Activated CD8-positive, alpha-beta T cell treated with anti-CD3 and anti-CD28 coated beads for 36 hours (primary cell): ENCODE measurements at regions not wholly inside any gene's neighbourhood (a gene's known extent, or its start where the extent isn't known, plus 50 kb on each side); places are given as distances from the start of the nearest gene placed in this dataset.

ENCODE experiments used
- ATAC-seq: fragments of 200-7000 bp; cut with Tn5 transposase; one replicate; pipeline ENCODE4 v1.10.0; 2021; ENCODE audit warnings: mild to moderate bottlenecking, moderate library complexity
- CTCF ChIA-PET: fragments of 350-600 bp; sonication (Branson Sonifier 250); formaldehyde crosslinking; loops from one replicate; lab custom pipeline; 2021; ENCODE audit warnings: antibody characterized with exemption; lab: Charles Lee
- POLR2A ChIA-PET: fragments of 350-600 bp; sonication (Branson Sonifier 250); formaldehyde crosslinking; loops from one replicate; lab custom pipeline; 2021; ENCODE audit warnings: antibody characterized with exemption; lab: Charles Lee
- DNase-seq: peaks from one replicate; pipeline ENCODE4 v3.0.0-alpha.2; 2020
- H3K27ac Mint-ChIP-seq: one replicate; pipeline ENCODE4 v1.8.0; 2021; ENCODE audit warnings: mild to moderate bottlenecking, mixed read lengths
- H3K27me3 Mint-ChIP-seq: one replicate; pipeline ENCODE4 v1.8.0; 2021; ENCODE audit warnings: mixed read lengths
- H3K36me3 Mint-ChIP-seq: one replicate; pipeline ENCODE4 v1.8.0; 2021; ENCODE audit warnings: low read depth, mixed read lengths
- H3K4me1 Mint-ChIP-seq: one replicate; pipeline ENCODE4 v1.8.0; 2021; ENCODE audit warnings: low read depth, mixed read lengths
- H3K4me3 Mint-ChIP-seq: one replicate; pipeline ENCODE4 v1.8.0; 2021; ENCODE audit warnings: mild to moderate bottlenecking, moderate library complexity, mixed read lengths
- H3K9me3 Mint-ChIP-seq: one replicate; pipeline ENCODE4 v1.8.0; 2021; ENCODE audit warnings: mixed read lengths
- intact Hi-C: fragments of 100-400 bp; cut with micrococcal nuclease; formaldehyde crosslinking; loops from one replicate; pipeline ENCODE4 v1.10.0; 2022
- TF ChIP-seq, protein P1 (sequence below): fragments of 200-600 bp; IDR thresholded peaks from one replicate; pipeline ENCODE4 v1.8.0; 2022; ENCODE audit warnings: antibody characterized with exemption, mild to moderate bottlenecking

GRCh38 chr6:105981002-105981887 is 104.9 kb upstream of the PRDM1 start:
- peak; percentile 45 for DNase-seq
- TF ChIP-seq, protein P1, sequence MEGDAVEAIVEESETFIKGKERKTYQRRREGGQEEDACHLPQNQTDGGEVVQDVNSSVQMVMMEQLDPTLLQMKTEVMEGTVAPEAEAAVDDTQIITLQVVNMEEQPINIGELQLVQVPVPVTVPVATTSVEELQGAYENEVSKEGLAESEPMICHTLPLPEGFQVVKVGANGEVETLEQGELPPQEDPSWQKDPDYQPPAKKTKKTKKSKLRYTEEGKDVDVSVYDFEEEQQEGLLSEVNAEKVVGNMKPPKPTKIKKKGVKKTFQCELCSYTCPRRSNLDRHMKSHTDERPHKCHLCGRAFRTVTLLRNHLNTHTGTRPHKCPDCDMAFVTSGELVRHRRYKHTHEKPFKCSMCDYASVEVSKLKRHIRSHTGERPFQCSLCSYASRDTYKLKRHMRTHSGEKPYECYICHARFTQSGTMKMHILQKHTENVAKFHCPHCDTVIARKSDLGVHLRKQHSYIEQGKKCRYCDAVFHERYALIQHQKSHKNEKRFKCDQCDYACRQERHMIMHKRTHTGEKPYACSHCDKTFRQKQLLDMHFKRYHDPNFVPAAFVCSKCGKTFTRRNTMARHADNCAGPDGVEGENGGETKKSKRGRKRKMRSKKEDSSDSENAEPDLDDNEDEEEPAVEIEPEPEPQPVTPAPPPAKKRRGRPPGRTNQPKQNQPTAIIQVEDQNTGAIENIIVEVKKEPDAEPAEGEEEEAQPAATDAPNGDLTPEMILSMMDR: no peak
- POLR2A ChIA-PET: interaction anchor here (0.6 to 3.3 kb wide), 6 partner anchors 11 to 118 kb away, joined by 3 to 31 read pairs (median 4); no protein-coding TSS in a partner anchor
- Mint-ChIP-seq H3K9me3 (no peaks in the 10 kb centered on the region), H3K36me3 (peaks cover 2% of the 10 kb centered on the region), H3K4me1 (peaks cover 38% of the 10 kb centered on the region), H3K27me3 (peaks cover 57% of the 10 kb centered on the region), H3K27ac (peak overlapping the region; percentile 67), H3K4me3 (peak overlapping the region; percentile 66)
- ATAC-seq: peak; percentile 47
- intact Hi-C loops: no loop called here
- CTCF ChIA-PET: interaction anchor here (1.3 to 3.0 kb wide), 2 partner anchors 12 to 112 kb away, joined by 5 to 15 read pairs; no protein-coding TSS in a partner anchor

GRCh38 chr6:105978974-105979373 is 107.2 kb upstream of the PRDM1 start:
- Mint-ChIP-seq H3K36me3 (peaks cover 2% of the 10 kb centered on the region), H3K27ac (no peak overlapping the region), H3K4me1 (peaks cover 35% of the 10 kb centered on the region), H3K27me3 (peaks cover 41% of the 10 kb centered on the region), H3K9me3 (no peaks in the 10 kb centered on the region), H3K4me3 (no peak overlapping the region)
- CTCF ChIA-PET: interaction anchor here (0.7 kb wide), 2 partner anchors 15 to 244 kb away, joined by 3 read pairs; no protein-coding TSS in a partner anchor
- POLR2A ChIA-PET: no interaction called here
- intact Hi-C loops: no loop called here
- ATAC-seq (no peak), DNase-seq (no peak)
- TF ChIP-seq, protein P1: no peak

- TF ChIP-seq, protein P1: no peak
- peaks cover 4% of the 10 kb centered on the region for H3K36me3 Mint-ChIP-seq
- peaks cover 6% of the 10 kb centered on the region for H3K9me3 Mint-ChIP-seq
- intact Hi-C loops: no loop called here
- peaks cover 29% of the 10 kb centered on the region for H3K4me1 Mint-ChIP-seq
- no peak overlapping the region for H3K27ac Mint-ChIP-seq
- no peak overlapping the region for H3K4me3 Mint-ChIP-seq
- ATAC-seq (no peak), DNase-seq (no peak)
- H3K27me3 Mint-ChIP-seq: peaks cover 33% of the 10 kb centered on the region
- POLR2A ChIA-PET: no interaction called here
- CTCF ChIA-PET: interaction anchor here (0.7 kb wide), 1 partner anchor 14 kb away, joined by 3 read pairs; no protein-coding TSS in a partner anchor
These were observed 108.1 kb upstream of the PRDM1 start for GRCh38 chr6:105977934-105978504.

DNA sequence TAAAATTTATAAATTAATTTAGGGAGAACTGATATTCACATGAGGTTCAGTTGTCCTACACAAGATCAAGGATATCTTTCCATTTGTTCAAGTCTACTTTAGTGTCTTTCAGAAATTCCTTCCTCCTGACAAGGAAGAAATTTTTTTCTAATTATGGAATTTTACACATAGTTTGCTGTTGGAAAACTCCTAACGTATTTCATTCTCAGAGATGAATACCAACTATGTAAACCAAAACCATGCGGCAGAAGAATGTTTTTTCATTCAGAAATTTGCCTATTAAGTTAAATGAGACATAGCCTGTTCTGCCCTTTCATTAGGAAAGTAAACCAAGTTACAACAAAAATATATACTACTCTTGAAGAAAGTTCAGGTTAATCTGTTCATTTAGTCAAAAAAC is 111.2 kb upstream of the PRDM1 start:
- Mint-ChIP-seq H3K36me3 (peaks cover 9% of the 10 kb centered on the region), H3K27ac (no peak overlapping the region), H3K4me1 (peaks cover 11% of the 10 kb centered on the region), H3K4me3 (no peak overlapping the region), H3K9me3 (peaks cover 22% of the 10 kb centered on the region), H3K27me3 (peaks cover 18% of the 10 kb centered on the region)
- ATAC-seq: no peak
- POLR2A ChIA-PET: no interaction called here
- intact Hi-C loops: no loop called here
- DNase-seq: no peak
- CTCF ChIA-PET: no interaction called here
- TF ChIP-seq, protein P1: no peak

DNA sequence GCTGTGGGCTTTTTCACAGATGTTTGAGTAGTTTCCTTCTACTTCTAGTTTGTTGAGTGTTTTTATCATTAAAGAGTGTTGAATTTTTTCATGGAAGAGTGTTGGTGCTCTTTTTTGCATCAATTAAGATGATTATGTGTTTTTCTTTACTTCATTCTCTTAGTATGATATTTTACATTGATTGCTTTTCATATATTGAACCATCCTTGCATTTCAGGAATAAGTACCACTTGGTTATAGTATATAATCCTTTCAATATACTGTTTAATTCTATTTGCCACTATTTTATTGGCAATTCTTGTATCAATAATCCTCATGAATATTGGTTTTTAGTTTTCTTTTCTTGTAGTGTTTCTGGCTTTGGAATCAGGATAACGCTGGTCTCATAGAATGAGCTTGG is 113.7 kb upstream of the PRDM1 start:
- no peak for DNase-seq
- TF ChIP-seq, protein P1: no peak
- H3K4me3 Mint-ChIP-seq: no peak overlapping the region
- H3K4me1 Mint-ChIP-seq: no peaks in the 10 kb centered on the region
- peaks cover 31% of the 10 kb centered on the region for H3K9me3 Mint-ChIP-seq
- intact Hi-C loops: no loop called here
- H3K36me3 Mint-ChIP-seq: peaks cover 8% of the 10 kb centered on the region
- no peak overlapping the region for H3K27ac Mint-ChIP-seq
- peaks cover 5% of the 10 kb centered on the region for H3K27me3 Mint-ChIP-seq
- ATAC-seq: no peak
- CTCF ChIA-PET: no interaction called here
- POLR2A ChIA-PET: no interaction called here
